ENCODE measurements at regions not wholly inside any gene's neighbourhood (a gene's known extent, or its start where the extent isn't known, plus 50 kb on each side); places are given as distances from the start of the nearest gene placed in this dataset.

GRCh38 chr2:18901242-18901641 is 311.9 kb upstream of the NT5C1B start:
- in situ Hi-C loops (cut with MboI; ENCODE audit: low sequenced_read_pairs) = no loop called here

GRCh38 chr2:18900691-18901141 is 311.3 kb upstream of the NT5C1B start:
- in situ Hi-C loops (cut with MboI; ENCODE audit: low sequenced_read_pairs) = no loop called here

DNA sequence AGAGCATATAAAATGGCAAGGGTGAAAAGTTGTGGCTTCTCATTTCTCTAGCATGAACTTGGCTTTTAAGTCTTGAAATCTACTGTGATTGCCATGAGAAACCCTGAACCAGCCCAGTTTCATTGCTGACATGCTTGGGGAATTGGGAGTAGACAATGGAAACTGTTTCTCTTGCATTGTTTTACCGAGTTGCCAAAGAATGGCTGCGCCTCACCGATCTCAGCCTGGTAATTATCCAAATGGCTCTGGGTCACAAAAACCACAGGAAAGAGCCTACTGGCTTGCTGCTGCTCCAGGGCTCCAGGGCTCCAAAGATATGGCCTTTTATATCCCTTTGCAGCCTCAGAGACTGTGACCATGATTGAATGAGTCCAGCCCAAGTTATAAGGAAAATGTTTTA is 310.4 kb upstream of the NT5C1B start:
- in situ Hi-C loops (cut with MboI; ENCODE audit: low sequenced_read_pairs) = no loop called here

- in situ Hi-C loops (cut with MboI; ENCODE audit: low sequenced_read_pairs) = no loop called here
Observed at GRCh38 chr2:18898271-18898670, 308.9 kb upstream of the NT5C1B start.

- in situ Hi-C loops (cut with MboI; ENCODE audit: low sequenced_read_pairs) = no loop called here
Observed at GRCh38 chr2:18896125-18896764, 306.9 kb upstream of the NT5C1B start.

- in situ Hi-C loops (cut with MboI; ENCODE audit: low sequenced_read_pairs) = no loop called here
Observed at GRCh38 chr2:18891600-18892345, 302.4 kb upstream of the NT5C1B start.

- in situ Hi-C loops (cut with MboI; ENCODE audit: low sequenced_read_pairs) = no loop called here
Observed at GRCh38 chr2:18889565-18890332, 300.4 kb upstream of the NT5C1B start.

DNA sequence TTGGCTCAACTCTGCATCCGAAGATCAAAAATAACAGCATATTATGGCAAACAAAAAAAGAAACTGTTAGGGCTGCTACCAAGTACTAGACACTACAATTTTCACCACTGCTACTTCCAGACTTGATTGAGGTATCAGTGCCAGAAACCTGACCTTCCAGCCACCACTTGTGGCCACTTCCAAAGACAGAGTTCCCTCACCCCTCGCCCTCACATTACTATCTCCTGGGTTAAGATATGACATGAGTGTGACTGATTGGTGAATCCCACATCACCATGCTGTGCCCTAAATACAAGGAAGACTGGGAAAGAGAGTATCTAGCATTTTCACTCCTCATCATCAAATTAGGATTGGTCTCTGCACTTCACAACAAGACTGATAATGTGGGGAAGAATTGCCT is 296.1 kb upstream of the NT5C1B start:
- in situ Hi-C loops (cut with MboI; ENCODE audit: low sequenced_read_pairs) = no loop called here

DNA sequence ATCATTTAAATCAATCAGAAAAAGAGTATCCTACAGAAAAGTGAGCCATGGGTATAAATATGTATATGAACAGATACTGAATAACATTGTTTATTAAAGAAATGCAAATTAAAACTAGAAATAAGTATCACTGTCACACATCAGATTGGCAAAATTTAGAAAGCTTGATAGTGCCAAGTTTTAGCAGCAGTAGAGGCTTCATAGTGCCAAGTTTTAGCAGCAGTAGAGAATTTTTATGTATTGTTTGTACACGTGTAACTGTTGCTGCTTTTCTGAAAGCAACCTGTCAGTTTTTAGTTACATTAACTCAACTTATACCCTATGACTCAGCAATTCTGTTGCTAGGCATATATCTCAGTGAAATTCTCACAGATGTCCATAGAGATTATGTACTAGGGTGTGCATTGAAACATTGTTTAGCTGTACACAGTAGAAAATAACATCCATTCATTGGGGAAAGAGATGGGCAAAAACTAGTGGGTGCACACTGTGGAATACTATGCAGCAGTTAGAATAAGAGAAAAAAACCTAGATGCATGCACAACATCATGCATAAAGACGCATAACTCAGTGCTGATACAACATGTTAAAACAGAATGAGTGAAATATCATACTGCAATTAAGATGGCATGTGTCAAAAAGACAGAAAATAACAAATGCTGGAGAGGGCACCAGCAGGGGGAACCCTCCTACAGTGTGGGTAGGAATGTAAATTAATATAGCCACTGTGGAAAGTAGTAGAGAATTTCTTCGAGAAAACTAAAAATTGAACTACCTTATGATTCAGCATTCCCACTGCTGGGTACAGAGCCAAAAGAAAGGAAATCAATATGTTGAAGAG is 294.5 kb upstream of the NT5C1B start:
- in situ Hi-C loops (cut with MboI; ENCODE audit: low sequenced_read_pairs) = no loop called here

GRCh38 chr2:18871430-18871829 is 282.1 kb upstream of the NT5C1B start:
- in situ Hi-C loops (cut with MboI; ENCODE audit: low sequenced_read_pairs) = no loop called here

DNA sequence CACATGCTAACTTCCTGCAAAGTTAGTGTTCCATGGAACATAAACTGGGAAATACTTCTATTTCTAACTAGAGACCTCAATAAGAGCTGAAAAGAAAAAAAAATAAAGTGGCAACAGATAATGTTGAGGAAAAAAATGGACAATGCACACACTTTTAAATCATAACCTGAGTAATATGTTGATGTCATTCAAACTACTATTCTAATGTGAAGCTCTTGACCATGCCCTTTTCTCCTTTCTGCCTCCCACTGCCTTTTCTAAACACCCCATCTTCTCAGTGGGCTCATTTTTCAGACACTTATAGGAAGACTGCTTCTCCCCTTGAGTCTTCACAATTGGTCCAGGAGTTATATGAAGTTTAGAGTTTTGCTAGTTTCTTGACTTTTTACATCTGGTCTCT is 280.9 kb upstream of the NT5C1B start:
- in situ Hi-C loops (cut with MboI; ENCODE audit: low sequenced_read_pairs) = no loop called here

DNA sequence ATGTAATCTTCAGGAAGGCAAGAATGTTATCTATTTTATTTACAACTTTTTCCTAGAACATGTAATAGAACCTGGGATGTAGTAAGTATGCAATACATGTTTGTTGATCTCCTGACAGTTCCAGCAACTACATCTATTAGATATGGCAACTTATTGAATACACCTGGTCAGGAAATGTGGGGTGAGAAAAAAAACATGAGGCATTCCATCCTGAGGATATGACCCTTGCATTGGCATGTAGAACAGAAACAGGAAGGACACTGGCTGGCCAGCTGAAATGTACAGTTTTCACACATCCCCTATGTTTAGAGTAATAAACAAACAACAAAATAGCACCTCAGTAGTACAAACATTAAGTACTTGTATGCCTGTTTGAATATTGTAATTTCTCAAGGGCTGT is 272.6 kb upstream of the NT5C1B start:
- in situ Hi-C loops (cut with MboI; ENCODE audit: low sequenced_read_pairs) = no loop called here

DNA sequence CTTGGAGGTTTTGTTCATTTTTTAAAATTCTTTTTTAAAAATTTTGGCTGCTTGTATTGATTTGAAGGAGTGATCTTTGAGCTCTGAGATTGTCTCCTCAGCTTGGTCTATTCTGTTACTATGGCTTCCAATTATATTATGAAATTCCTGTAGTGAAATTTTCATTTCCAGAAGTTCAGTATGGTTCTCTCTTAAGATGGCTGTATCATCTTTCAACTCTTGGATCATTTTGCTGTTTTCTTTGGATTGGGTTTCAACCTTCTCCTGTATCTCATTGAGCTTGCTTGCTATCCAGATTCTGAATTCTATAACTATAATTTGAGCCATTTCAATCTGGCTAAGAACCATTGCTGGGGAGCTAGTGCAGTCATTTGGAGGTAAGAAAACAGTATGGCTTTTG is 270.8 kb upstream of the NT5C1B start:
- in situ Hi-C loops (cut with MboI; ENCODE audit: low sequenced_read_pairs) = no loop called here

GRCh38 chr2:18856765-18857164 is 267.4 kb upstream of the NT5C1B start:
- in situ Hi-C loops (cut with MboI; ENCODE audit: low sequenced_read_pairs) = no loop called here

DNA sequence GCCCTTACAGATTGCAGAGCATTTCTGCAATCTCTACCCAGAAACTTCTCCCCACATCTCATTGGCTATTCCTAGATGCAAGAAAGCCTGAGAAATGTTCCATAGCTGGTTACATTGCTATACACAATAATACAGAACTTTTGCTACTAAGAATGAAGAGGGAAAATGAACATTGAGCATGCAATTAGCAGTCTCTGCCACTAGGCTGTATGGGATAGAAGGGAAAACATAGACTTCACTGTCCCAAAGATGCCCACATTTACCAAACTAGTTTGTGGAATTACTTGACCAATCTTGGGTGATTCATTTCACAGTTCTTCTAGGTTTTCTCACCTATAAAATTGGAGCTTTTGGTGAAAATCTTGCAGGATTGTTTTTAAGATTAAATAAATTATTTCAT is 265.7 kb upstream of the NT5C1B start:
- in situ Hi-C loops (cut with MboI; ENCODE audit: low sequenced_read_pairs) = no loop called here

DNA sequence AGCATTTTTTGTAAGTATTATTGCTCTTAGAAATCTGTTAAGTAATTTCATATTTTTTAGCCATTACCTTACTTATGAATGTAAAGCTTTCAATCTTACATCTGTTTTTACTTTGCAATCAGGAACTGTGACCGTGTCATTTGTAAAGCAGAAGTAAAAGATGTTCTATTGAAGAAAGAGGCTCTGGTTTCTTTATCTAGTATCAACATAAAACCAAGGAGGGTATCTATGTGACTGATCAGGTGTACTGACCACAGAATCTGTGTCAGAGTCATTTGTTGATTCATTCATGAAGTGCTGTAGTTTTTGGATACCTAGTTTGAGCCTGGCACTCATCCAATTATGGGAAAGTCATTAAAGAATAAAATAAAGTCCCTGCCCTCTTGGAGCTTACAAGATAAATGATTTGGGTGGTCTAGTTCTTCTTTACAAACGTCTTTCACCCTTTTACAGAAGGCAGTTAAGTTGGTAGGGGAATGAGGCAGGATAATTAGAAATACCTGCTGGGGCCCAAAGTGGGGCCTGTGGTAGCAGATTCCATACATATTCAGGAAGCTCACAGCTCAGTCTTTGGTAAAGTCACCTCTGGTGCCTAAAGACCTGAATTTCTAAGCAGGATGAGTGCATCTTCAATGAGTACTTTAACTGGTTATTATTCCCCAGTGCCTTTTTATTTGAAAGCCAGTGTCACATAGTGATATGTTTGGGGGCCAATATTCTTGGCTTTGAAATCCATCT is 260.6 kb upstream of the NT5C1B start:
- in situ Hi-C loops (cut with MboI; ENCODE audit: low sequenced_read_pairs) = no loop called here

DNA sequence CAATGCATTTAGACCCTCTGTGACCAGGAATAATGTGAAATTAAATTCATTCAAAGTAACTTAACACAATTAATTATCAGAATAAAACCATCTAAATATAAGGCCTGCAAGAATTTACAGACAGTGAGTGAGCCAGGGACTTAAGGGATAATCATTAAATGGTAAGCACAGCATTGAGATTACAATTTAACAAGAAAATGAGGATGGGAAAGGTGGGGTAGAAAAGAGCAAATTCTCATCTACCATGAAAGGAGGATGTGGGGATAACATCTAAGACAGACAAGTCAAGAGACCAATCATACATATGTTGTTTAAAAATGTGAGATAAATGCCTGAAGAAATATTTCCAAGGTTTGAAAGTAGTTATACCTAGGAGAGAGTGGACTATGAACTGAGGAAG is 259.3 kb upstream of the NT5C1B start:
- in situ Hi-C loops (cut with MboI; ENCODE audit: low sequenced_read_pairs) = no loop called here

GRCh38 chr2:18845854-18846445 is 256.6 kb upstream of the NT5C1B start:
- in situ Hi-C loops (cut with MboI; ENCODE audit: low sequenced_read_pairs) = no loop called here

DNA sequence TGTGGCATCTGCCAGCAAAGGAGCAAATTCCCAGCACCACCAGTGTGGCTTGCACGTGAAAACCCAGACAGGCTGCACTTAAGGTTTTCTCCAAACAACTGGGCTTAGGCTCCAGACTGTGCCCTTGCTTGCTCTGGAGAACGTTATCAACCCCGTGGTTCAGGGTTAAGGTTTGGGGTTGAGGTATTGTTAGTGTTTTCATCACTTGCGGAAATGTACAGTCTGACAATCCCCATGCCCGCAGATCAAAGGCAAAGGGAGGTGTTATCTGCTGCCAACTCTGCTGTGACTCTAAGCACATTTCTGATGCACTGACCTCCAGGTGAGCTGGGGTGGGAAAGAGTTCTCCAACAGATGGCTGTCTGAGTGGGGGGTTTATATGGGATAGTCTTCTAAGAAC is 253.5 kb upstream of the NT5C1B start:
- in situ Hi-C loops (cut with MboI; ENCODE audit: low sequenced_read_pairs) = no loop called here

Data from HL-60/S4 treated with retinoic acid at 250 ng/mL for 4 days and 3 days (cell line).